NCI-H2029 (cell line): ENCODE measurements at regions not wholly inside any gene's neighbourhood (a gene's known extent, or its start where the extent isn't known, plus 50 kb on each side); places are given as distances from the start of the nearest gene placed in this dataset.

Source experiments
- DNase-seq: peaks from one replicate; lab custom pipeline; 2025; lab: John Stamatoyannopoulos, UW

DNA sequence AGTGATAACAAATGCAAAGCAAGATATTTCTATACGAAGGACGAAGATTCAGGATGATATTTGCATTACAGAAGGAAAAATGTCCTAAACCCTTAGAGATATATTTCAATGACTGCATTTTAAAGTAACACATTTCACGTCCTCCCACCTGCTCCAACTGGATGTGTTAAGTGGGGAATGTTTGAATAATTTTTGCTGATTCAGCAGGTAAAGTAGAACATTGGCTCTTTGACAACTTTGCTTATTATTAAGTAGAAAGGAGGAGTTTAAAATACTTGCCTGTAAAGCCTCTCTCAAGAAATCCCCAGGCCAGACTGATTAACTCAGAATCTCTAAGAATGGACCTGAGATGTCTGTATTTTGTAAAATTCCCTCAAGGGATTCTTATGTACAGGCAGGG is 1165.2 kb upstream of the PRKX start:
- no peak for DNase-seq

DNA sequence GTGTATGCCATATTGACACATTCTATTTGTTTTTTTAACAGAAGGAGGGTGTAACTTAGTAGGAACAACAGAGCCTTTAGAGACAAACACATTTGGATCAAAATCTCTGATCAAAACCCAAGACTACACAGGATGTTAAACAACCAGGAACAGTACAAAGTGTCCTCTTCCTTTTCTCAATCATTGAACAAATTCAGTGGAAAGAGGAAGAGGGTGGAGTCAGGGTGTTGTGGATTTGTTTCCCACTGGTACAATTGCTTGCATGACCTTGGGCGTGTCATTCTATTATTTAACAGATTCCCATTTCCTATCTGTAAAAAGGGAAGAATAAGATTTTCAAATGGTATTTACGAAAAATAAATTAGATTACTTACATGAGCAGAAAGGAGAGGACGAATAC is 1162.8 kb upstream of the PRKX start:
- DNase-seq = no peak

DNA sequence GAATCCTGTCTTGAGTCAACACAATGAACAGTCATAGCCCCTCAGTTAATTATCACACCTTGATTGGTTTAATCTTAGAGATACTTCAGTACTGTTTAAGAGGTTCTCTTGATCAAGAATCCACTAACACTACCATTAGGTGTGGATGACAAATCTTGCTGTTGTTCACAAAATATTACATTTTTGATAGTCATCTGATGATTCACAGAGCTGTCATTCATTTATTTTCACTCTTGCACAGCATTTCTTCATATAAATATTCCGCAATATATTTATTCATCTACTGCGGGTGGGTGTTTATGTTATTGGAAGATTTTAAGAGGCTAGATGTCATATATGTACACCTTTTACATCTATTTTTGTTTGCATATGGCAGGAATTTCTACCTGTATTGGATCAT is 1138.1 kb upstream of the PRKX start:
- no peak for DNase-seq

DNA sequence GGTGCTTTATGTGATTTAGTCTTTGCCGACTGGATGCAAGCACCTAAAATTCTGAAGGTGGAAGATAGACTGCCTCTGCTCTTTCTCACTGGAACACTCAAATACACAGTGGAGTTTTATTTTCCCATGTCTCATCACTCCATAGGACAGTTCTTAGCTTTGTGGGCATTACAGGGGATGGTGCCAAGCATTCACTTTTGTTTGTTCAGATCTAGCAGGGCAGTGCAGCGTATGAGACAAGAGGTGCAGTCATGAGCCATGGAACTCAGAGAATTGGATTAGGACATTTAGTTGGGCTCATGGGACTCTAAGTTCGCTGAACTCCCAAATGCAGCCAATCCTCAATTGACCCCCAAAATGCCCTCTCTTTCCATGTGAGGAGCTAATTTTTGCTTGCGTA is 1136.9 kb upstream of the PRKX start:
- DNase-seq = no peak

DNA sequence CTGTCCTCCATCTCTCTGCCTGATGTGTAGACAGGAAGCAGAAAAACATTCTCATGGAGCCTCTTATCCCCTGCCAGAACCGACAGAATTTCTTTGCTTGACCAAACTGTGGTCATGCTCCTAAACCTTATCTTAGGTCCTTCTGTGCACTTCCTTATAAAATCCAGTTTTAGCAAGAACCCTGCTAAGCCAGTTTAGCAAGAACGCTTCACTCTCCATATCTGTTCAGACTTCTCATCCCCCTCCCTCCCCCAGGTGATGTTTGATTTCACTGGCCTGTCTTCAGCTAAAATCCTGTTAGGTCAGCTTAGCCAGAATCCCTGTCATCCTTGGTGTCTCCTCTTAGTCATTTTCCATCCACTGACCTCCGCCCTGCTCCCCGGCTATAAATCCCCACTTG is 1130.9 kb upstream of the PRKX start:
- no peak for DNase-seq

DNA sequence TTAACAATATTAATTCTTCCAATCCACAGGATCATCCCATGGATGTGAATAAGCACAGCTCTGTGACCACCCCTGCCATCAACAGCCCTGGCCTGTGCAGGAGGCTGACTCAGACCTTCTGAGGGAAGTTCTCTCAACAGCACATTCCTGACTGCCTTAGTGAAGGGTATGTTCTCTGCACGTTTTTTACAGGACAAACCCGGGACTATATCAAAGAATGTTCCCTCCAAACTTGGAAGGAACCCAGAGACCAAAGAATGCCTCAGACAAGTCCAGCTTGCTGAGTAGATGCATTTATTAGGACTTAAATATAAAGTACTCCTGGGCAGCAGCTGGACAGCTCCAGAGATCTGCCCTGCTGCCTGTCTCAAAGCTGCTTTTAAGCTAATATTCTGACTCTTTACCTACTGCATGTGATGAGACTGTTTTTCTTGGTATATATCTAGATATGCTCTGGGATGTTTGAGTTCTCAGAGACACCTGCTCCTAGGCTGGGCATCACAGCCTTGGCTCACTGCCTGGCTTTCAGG is 1127.8 kb upstream of the PRKX start:
- no peak for DNase-seq

DNA sequence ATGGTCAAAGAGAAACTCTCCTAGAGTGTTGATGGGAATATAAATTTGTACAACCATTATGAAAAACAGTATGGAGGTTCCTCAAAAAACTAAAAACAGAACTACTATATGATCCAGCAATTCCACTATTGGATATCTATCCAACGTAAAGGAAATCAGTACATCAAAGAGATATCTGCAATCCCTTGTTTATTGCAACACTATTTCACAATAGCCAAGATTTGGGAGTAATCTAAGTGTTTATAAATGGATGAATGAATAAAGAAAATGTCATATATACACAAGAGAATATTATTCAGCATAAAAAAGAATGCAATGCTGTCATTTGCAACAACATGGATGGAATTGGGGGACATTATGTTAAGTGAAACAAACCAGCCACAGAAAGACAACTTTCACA is 1118.1 kb upstream of the PRKX start:
- no peak for DNase-seq

DNA sequence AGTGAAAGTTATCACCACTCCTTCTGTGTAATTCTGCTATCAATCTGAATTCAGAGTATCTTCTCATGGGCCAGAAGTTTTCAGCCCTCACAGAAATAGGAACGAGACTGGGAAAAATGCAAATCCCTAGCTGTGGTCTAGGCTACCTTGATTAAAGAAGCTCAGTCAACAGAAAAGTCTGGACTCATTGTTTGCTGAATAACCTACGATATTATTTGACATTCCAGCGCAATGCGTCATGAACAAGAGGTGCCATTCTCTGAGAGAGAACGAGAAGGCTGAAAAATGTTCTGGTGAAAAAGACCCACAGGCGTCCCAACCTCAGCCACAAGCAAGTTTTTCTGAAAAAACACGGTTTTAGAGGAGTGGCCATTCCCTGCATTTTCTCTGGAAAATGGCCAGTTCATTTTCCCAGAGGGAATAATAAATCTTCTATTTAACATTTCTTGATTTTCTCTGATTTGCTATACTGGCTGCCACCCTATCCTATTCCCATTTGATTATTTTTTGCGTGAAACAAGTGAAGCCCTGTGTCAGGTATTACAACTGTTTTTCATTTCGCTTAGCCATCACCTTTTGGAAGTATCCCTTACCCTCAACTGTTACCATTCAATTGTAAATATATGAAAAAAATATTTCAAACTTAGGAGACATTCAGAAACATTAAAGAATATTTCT is 1117.6 kb upstream of the PRKX start:
- no peak for DNase-seq

DNA sequence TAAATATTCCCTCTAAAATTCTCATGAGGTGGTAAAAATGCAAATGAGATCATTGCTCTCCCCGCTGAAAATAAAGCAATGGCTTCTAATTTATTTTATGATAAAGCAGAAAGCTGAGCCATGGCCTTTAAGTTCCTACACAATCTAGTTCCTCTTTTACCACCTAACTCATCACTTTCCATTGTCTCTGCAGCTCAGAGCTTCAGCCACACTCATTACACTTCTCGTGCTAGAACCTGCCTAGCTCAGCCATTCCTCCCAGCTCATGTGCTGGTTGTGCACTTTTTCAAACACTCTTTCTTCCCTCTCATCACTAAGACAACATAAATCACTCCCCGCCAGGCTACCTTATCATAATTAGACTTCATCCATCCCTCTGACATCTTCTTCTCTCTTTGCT is 1112.1 kb upstream of the PRKX start:
- no peak for DNase-seq

DNA sequence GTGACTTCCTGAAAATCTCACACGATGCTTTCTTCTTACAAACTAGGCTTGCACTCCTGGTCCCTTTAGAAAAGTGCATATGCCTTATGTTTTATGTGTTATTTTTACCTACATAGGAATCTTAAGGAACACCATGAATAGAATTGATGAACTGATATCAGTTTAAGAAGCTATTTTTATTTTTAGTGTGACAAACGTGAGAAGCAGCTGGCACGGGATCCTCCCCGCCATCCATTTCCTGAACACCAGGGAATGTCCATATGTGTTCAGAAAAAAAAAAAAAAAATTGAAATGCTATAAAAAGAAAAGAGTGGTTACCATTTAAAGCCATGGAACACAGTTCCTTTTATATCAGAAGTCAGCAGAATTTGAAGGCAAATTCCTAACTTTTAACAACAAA is 1096.1 kb upstream of the PRKX start:
- DNase-seq = no peak

DNA sequence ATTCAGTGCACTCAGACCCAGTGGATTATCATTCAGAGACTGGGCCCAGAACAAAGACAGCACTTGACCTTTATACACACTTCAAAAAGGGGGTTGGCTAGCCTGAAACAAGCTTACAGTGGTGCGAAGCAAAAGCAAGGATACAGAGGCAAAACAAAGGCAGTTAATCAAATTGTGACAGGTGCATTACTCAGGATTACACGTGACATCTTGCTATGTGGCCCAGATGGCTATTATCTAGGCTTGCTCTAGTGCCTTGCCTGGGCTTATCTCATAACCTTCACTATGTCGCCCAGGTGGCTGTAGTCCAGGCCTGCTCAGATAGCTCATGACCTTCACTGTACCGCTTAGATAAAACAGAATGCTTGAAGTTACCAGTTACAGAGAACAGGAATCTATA is 1092.1 kb upstream of the PRKX start:
- DNase-seq = no peak

DNA sequence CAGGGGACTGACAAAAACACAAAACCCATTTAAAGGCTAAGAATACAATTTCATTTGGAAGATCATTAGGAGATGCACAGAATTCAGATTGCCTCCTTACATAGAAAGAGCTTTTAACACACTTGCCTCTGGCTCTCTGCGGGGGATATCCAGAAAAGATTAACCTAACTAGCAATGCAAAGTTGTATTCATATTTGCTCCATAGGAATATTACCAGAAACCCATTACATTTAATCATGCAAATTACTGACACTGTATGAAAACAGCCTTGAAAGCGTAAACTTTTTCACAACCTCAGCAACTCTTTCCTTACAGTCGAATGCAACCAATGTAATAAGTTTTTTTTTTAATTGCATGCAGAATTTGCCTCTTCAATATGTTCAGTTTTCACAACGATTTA is 1087.3 kb upstream of the PRKX start:
- DNase-seq = no peak

DNA sequence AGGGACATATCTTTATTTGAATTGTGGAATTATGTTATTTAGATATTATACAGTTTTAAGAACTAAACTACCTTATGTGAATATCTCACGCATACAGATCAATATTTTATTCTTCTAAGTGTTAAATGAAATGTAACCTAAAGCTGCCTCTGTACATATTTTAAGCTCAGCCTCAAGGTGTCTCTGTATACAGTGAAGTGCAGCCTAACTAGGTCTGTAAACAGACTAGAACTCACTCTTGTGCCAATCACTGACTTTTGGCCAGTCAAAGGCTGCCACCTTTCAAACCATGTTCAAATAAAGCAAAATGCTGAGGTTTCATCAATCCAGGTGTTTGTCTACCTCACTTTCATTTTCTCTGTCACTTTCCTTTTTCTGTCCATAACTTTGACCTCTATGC is 1074.5 kb upstream of the PRKX start:
- no peak for DNase-seq

DNA sequence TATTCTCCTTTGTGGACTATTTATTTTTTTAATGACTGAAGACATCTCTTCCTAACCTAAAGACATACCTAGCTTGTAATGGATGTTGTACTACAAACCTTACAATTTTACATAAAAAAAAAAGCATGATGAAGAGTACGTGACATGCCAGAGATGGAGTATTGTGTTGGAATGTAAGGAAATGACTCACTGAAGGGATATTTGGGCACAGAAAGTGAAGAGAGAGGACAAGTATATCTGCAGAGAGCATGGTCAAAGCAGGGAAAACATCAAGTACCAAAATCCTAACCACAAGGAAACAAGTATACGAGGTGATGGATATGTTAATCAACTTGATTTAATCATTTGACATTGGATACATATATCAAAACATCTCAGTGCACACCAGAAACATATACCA is 1051.4 kb upstream of the PRKX start:
- no peak for DNase-seq

DNA sequence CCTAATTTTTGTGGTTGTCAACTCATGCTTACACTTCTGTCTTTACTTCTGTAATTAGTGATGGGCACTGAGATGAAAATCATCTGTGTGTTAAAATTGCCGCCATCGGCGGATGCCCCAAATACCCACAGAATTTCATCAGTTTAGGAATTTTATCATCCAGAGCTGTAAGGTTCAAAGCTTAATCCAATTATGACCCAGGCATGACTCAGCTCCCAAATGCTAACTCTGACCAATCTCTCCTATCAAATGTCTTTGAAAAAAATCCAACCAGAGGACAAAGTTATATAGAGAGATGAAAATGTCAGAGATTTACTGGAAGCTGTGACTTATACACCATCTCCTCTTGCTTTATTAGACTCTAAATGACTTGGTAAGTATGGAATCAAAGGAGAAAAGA is 1048.7 kb upstream of the PRKX start:
- DNase-seq = no peak

DNA sequence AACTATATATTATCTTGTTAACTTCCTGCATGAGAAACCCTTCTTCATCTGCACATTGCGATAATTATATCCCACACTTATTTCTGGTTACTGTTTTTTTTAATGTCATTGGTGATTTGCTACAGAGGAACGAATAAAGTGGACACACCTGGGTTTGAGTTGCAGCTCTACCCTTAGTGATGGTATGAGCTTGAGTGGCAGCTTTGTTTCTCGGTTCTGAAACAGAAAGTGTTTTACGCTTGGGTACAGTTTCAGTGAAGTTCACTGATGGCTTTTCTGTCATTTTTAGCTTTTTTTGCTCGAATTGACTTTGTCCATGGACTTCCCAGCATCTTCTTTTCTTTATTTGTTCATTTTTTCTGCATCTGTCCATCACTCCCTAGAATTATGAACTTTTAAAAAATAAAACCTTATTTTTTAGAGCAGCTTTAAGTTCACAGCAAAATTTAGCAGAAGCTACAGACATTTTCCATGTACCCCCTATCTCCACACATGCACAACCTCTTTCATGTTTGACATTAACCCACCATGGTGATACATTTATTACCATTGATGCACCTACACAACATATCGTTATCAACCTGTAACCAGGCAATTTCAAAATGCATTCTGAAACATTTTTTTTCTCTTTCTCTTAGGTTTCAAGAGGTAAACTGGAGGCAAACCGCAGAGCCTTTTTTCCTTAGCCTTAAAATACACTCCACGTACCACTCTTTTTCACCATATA is 1041.6 kb upstream of the PRKX start:
- no peak for DNase-seq

DNA sequence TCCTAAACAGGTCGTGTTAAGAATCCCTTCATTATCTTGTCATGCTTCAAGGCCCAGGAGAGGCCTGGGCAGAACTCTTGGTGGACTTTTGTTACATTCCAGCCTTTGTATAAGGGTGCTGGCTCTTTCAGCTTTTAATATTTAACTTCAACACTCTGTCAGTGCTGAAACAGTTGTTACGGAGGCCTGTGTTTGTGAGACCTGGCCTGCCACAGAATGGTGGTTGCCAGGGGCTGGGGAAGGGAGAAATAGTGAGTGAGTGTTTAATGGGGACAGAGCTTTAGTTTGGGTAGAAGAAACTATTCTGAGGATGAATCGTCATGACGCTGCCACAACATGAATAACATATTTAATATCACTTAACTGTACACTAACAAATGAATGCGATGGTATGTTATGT is 1027.6 kb upstream of the PRKX start:
- no peak for DNase-seq

DNA sequence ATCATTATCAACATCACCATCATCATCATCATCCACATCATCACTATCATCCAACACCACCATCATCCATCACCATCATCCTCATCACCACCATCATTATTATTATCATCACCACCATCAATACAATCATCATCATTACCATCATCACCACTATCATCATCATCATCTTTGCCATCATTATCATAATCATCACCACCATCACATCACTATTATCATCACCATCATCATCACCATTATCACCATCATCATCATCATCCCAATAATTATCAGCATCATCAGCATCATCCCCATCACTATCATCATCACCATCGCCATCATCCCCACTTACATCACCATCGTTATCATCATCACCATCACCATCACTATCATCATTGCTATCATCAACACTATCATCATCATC is 1021.9 kb upstream of the PRKX start:
- no peak for DNase-seq

DNA sequence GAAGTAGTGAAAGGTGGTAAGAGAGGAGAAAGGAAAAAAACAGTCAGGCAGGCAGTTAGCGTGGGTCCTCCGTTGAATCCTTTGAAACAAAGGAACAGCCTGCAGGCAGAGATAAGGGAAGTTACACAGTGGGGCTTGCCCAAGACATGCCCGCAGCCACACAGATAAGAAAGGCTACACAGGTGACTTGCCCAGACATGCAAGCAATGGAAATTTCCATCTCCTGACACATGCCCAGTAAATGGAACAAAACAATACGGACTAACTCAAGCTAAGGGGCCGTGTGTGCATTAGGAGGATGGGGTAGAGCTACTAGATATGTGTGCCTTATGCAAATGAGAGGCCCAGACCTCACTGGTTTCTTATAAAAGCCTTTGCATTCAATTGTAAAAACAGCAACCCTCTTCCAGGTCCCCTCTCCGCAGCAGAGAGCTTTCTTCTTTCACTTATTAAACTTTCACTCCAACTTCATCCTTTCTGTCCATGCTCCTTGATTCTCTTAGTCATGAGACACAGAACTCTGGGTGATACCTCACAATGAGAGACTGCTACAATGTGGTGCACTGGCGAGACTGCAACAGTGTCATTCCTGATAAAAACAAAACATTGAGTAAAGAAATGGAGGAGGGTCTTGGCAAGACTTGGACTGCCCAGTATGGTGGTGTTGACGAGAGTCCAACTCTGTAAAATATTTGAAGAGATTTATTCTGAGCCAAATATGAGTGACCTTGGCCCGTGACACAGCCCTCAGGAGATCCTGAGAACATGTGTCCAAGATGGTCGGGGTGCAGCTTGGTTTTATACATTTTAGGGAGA is 997.4 kb upstream of the PRKX start:
- no peak for DNase-seq

DNA sequence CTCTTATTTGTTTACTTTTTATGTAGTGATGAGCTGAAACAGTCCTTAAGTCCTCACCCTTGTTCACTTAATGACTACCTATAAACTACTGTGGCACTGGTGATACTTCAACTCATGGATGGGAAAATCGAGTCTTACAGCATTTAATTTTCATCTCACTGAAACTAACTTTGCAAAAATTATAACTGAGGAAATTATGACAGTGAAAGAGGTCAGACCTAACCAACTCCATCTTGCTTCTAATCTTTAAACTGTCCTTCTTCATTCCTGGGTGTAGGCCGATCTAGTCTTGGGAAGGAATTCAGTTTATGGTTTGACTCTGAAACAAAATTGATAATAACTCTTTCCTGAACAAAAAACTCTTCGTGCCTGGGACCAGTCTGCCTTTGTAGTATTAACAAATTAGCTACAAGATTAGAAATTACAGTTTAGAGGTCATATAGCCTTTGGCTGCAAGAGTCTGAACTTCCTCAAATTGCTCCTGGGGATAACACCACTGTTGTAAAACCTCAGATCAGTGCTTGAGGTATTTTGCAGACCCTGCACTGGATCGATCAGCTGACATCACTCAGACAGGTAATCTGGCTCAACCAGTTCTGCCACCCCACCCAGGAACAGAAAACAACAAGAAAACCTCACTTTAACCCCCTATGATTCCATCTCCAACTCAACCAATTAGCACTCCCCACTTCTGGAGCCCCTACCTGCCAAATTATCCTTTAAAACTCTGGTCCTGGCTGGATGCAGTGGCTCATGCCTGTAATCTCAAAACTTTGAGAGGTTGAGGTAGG is 995.7 kb upstream of the PRKX start:
- DNase-seq = no peak

DNA sequence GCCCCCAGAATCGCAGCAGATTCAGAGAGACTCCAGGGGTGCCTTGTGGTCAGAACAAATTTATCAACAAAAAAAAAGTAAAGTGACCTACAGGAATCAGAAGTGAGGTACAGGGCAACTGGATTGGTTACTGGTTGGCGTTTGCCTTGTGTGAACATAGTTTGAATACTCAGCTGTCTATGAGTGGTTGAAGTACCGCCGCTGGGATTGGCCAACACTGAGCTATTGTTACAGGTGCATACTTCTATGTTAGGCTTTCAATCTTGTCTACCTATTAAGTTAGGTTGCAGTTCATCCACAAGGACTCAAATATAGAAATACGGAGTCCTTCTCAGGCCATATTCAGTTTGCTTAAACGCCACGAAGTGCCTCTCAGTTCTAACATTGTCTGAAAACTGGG is 993.5 kb upstream of the PRKX start:
- DNase-seq = no peak

DNA sequence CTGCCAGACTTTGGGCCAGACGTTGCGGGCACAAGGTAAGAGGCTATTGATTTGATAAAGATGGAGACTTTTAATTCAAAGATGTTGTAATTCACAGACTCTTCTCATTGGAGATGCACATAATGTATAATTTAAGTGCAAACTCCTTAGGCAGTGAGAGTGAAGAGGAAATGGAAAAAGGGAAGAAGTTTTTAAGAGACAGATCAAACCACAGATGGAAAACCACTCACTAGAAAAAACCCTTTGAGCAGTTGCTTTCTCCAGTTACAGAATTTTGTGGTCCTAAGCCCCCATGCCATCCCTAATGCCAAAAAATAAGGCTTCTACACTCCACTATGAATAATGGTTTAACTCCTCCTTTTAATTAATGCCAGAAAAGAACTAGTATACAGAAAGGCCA is 977.1 kb upstream of the PRKX start:
- no peak for DNase-seq
